NB4 (cell line): ENCODE measurements at regions not wholly inside any gene's neighbourhood (a gene's known extent, or its start where the extent isn't known, plus 50 kb on each side); places are given as distances from the start of the nearest gene placed in this dataset.
A peak's percentile ranks its signal among the peaks of the same experiment; 100 is the strongest.
"Not testable (repeated sequence)": the region's sequence is repeated elsewhere in the genome, so short reads cannot be mapped to it uniquely, and the experiment has no call there.

Experiments used
- DNase-seq: peaks from one replicate; pipeline ENCODE4 v3.0.0; 2010; ENCODE audit warnings: low read depth
- H3K4me3 ChIP-seq: one replicate; pipeline ENCODE4 v1.5.1; 2011; ENCODE audit warnings: mild to moderate bottlenecking, low read depth, low read length, moderate library complexity
- CTCF ChIP-seq: IDR thresholded peaks from one replicate; pipeline ENCODE4 v1.5.1; 2012; ENCODE audit warnings: low read depth, low read length
- MAX ChIP-seq: IDR thresholded peaks from 2 replicates; pipeline ENCODE4 v1.6.1; 2011; ENCODE audit warnings: low read depth, low read length
- MYC ChIP-seq: IDR thresholded peaks from 2 replicates; pipeline ENCODE4 v1.6.1; 2011; ENCODE audit warnings: low read depth, low read length
- POLR2A ChIP-seq: IDR thresholded peaks from 2 replicates; pipeline ENCODE4 v1.6.1; 2011; ENCODE audit warnings: mild to moderate bottlenecking; ENCODE audit not compliant: insufficient read length; ENCODE audit errors: extremely low read depth

- no peak overlapping the region for H3K4me3 ChIP-seq
- TF ChIP-seq MYC (no peak), MAX (no peak), POLR2A (no peak)
- no peak for DNase-seq
Observed at GRCh38 chr7:127460077-127460476, 67.6 kb upstream of the ZNF800 start.

GRCh38 chr7:127451258-127451657 is 58.8 kb upstream of the ZNF800 start:
- DNase-seq, H3K4me3 ChIP-seq: not testable (repeated sequence)

GRCh38 chr7:127448566-127448965 is 56.1 kb upstream of the ZNF800 start:
- no peak for DNase-seq
- H3K4me3 ChIP-seq, result no peak overlapping the region
- TF ChIP-seq POLR2A, result no peak

- TF ChIP-seq CTCF (peak; percentile 93), MYC (no peak)
- no peak overlapping the region for H3K4me3 ChIP-seq
- peak; percentile 87 for DNase-seq
Observed at GRCh38 chr7:127447326-127447945, 54.9 kb upstream of the ZNF800 start.

GRCh38 chr7:127446842-127447241 is 54.3 kb upstream of the ZNF800 start:
- no peak overlapping the region for H3K4me3 ChIP-seq
- DNase-seq, result no peak
- TF ChIP-seq MAX (no peak), POLR2A (no peak), MYC (no peak), CTCF (no peak)
